Stimulated activated CD8-positive, alpha-beta memory T cell treated with anti-CD3 and anti-CD28 coated beads, Interleukin-12 subunit alpha, Interleukin-12 subunit beta, amount 100 ng/mL, for 24 hours (primary cell): ENCODE measurements at regions not wholly inside any gene's neighbourhood (a gene's known extent, or its start where the extent isn't known, plus 50 kb on each side); places are given as distances from the start of the nearest gene placed in this dataset.

Experiments used
- DNase-seq: peaks from one replicate; pipeline ENCODE4 v3.0.0-alpha.2; 2020; ENCODE audit errors: extremely low read depth

DNA sequence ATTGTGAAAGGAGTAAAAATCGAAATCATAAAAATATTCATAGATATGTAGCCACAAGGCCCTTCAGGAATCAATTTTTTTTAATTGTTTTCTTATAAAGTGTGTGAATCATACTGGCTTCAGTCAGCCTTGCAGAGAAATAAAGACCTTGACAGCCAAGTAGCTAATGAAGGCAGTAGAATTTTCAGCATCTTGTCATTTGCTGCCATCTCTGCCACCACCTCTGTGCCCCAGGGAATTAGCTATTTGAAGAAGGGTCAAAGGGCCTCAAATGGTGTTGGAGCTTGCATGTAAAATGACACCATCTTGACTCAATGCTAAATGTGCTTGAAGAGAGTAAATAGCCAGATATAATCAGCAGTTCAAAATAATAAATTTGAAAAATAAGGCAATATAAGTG lies 359.4 kb upstream of the DCN start:
- DNase-seq, result no peak

DNA sequence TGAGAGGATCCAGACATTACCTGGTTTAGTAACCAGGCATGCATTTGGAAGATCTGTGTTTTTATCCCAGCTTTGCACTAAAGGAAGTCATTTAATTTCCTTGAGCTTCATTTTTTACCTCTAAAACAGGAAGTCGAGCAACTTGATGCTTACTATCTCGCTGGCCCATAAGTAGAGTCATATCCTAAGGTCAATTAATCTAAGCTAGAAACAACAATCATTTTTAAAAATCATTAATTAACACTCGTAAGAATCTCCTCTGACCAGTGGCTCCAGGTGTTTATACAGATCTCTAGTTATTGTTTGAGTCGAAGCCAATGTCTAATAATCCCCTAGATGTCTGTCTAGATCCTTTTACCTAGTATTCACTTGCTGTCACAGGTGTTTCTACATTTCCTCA lies 355.8 kb upstream of the DCN start:
- DNase-seq, result no peak

DNA sequence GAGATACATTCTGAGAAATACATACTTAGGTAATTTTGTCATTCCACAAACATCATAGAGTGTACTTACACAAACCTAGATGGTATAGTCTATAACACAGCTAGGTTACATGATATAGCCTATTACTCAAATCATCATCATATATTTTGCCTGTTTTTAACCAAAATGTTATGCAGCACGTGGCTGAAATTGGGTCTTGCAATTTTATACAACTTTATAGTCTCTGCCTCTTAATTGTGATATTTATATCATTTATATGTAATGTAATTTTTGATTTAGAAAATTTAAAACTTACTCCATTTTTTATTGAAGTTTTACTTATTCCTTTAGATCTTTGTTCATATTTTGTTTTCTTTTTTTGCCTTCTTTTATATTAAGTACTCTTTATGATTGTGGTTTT lies 350.7 kb upstream of the DCN start:
- DNase-seq, result no peak

DNA sequence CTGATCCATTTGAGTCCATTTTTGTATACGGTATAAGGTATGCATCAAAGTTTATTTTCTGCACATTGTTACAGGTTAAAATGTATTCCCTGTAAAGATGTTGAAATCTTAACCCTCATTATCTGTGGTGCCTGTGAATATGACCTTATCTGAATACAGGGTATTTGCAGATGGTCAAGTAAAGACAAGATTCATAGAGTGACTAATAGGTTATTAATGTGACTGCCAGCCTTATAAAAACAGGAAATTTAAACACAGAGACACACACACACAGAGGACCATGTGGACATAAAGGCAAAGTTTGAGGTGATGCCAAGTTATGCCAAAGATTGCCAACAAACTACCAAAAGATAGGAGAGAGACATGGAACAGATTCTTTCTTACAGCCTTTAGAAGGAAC lies 347.2 kb upstream of the DCN start:
- DNase-seq, result no peak

DNA sequence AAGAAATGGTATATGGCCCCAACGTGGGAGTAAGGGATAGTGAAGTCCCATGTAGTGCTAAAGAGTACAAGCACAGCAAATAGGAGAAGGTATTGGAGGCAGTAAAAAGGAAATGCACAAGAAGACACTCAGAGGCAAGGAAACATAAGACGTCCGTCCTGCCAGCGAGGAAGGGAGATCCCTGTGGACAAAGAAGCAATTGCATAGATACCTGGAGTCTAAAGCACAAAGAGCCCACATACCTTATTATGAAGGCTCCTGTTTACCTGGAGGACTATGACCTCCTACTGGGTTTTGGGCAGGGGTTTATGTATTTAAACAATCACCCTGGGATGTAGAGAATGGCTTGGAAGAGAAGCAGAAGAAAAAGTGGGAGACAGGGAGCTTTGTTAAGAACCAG lies 341.2 kb upstream of the DCN start:
- no peak for DNase-seq

DNA sequence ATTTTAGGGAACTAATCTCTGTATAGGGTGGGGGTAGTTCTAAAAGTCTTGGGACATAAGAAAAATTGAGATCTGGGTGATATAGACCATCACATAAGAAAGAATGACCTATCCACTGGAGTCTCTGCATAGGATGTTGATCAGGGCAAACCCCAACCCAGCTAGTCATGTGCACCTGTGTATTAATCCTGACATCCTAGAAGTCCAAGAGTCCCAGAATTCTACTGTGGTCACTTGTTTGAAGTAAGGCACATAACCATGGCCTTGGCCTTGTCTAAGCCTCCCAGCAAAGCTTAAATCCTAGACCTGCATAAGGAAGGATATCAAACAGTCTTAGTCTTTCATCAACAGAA lies 334.1 kb upstream of the DCN start:
- DNase-seq, result no peak

DNA sequence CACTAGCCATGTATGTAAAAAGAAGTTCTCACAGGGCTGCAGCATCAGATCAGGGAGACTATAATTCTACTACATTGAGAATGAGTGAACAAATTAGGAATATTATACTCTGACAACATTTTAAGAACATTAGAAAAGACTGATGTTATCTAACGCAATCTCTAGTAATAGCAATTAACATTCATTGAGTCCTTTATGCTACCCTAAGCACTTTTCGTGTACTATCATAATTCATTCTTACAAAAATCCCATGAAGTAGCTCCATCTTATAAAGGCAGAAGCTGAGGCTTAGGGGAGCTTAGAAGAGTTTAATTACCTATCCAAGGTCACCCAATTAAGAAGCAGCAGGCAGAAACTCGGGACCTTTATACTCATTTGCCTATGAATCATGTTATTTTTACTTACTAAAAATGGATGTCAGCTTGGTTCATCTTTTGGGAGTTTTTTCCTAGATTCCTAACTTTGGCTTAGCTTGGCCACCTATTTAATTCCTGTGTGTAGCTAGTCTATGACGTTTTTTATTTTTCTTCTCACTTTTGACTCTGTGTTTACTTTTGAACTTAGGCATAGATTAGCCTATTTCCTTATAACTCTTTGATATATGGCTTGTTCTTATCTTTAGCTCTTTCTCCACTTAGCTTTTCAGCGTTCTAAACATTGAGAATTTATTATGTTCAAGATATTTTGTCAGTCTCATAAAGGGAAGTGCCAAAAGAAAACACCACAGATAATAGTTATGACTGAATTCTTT lies 333.5 kb upstream of the DCN start:
- no peak for DNase-seq

DNA sequence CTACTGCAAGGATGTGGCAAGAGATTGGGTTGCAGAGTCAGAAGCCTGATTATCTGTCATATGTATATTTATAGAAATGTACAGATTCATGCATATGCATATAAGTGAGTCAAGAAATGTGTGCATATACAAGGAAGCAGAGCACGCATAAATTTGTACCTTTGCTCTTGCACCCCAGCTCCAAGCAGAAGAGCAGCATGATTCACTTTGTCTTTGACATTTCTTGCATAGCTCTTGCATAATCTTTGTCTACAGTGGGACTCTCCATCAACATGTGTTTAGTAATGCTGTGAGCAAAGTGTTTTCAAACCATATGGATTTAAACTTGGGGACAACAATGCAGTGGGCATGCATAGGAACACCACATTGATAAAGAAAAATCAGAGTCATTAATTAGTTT lies 330.7 kb upstream of the DCN start:
- no peak for DNase-seq

DNA sequence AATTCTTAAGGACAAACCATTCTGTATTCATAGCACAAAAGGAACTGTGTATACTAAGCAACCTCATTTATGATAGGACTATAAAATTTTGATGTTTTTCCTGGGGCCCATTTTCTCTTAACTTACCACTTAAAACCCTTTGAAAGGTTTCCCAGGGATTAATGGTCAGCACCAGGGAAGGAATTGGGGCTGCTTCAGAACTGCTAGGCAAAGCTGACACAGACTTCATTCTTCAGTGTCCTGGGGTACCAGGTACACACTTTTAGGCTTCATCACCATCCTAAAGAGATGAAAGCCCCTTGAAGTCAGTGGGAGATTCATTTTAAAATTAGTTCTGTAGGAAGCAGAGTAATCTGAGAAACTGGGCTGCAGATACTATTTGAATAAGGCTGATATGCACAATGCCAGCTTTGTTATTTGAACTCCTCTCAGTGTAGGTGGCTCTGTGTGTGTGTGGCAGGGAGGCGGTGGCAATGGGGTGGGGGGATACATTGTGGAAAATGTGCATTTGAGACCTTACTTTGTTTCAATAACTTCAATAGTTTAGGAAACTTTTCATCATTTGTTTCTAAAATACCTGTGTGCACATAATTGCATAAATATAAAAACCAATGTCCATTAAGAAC lies 329.3 kb upstream of the DCN start:
- no peak for DNase-seq

DNA sequence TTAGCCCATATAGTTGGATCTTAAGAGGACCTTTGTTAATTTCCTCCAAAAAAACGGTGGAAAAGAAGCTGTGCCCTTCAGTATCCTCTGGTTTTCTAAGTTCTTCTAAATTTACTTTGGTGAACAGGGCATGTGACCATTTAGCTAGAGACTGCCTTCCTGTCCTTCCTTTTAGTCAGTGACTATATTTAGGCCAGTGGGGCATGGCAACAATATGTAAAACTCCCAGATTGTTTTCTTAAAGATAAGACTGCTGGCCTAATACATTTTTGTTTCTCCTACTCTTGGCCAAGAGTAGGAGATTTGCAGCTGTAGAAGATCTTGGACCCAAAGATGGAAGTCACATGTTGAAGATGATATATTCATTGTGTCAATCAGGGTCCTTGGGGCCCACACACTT lies 325.1 kb upstream of the DCN start:
- DNase-seq, result no peak

DNA sequence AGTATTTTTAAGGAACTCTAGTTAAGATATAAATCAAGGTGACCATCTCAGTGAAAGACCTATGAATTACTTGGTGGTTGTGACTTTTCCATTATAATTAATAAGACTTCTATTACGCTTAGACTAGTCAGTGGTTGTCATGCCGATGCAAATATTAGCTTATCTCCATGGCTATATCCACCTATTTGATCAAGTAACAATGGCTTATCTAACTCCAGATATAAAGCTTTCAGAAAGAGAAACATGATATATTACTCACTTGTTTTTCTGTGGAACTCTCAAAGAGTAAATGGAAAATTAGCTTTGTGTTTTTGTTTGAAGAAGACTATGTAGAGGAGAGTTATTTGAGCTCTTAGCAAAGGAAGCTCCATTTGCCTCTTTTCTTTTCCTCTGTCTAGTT lies 323.8 kb upstream of the DCN start:
- DNase-seq, result no peak

DNA sequence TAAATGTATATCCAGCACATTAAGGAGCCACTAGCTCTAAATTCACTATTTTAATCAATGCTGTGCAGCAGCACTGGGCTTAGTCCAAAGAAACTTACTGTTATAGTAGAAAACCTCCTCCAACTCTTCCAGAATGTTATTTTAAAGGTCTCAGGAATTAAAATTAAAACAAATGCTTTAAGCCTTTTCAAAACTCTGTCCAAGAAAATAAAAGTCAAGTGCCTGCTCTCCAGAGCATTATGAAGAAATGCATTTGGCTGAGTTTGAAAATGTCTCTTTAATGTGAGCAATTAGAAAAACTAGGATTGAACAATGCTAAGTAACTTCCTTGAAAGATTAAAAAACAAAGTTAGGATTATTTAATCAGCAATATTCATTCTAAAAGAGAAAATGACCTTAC lies 322.4 kb upstream of the DCN start:
- no peak for DNase-seq

DNA sequence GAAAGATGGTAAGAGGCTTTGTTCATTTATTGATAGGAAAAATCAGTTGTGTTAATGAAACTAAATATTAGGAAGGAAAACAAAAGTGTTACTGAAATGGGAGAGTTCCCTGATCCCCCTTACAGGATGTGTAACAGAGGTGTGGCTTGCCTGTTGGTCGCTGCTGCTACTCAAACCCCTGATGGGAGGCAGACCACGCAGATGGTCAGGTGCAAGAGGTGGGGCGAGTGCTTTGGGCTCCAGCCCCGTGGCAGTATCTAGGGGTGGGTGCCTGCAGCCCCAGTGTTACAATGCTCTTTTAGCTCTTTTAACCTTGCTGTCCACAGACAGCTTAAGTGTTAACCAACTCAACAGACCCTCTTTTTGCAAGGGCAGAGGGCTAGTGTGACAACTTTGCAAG lies 319.6 kb upstream of the DCN start:
- no peak for DNase-seq

DNA sequence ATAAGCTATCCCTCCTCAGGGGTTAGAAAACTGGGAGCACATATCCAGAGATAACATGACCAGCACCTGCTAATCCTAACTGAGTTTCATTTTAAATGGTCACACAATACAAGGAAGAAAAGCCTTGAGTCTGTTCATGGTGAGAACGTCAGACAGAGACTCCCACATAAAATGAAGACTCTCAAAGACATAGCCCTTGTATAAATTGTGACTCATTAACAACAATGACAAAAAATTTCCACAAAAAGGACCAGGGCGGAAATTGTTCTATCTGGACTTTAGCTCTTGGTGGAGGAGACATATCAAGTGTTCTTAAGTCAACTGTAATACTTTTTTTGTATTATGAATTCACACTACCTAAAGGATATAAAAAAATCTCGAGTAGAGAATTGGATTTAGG lies 313.7 kb upstream of the DCN start:
- no peak for DNase-seq

DNA sequence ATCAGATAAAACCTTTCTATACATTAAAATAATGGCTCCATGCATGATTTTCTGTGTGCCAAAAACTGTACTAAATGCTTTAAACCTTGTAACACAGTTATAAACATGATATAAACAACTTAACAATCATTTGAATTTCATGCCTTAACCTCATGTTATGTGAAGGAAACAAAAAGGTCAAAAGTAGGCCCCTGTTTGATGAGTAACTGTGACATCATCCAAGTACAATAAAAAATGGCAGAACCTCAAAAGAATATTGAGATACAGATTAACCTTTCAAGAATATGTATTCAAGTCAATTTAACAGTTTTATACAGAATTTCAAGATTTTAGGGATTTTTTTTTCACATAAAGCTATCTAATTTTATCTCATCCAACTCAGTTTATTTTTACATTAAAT lies 310.7 kb upstream of the DCN start:
- no peak for DNase-seq

DNA sequence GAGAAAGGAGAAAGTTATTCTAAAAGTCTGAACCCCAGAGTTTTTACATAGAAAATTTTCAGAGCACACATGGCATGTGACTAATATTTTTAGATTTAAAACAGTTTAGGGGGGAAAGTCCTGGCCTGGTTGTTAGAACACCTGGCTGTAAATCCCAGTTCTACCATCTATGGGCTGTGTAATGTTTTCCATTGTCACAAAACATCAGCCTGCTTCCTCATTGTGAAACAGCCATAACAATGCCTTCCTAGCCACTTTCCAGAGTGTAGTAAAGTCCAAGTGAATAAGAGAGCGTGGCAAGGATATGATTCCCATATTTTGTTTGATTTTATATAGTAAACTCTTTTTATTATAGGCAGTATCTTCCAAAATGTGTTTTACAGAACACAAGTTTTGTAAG lies 310.0 kb upstream of the DCN start:
- DNase-seq, result no peak

DNA sequence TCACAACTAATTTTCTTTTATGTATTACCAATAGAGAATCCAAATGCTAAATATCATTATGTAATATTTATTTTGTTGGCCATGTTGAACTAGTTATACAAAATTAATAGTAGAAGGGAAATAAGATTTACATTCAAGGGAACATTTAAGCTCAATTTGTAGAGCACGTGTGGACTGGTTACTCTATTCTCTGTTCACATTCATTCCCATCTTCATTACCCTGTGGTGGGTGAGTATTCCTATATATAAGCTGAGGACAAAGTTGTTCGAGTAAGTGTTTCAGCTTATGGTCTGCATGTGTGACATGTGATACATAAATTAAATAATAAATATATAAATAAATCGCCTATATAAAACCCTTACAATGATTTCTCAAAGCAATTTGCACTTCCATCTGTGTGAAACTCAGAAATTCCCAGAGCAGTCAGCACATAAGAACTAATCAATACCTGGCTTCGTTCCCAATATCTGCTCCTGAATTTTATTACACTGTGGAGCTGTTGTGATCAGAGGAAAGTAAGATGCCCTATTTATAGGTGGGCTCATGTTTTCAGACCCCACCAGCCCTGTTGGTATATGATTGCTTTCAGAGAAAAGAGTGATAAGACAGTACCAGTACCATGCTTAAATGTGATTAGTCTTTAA lies 308.2 kb upstream of the DCN start:
- no peak for DNase-seq

DNA sequence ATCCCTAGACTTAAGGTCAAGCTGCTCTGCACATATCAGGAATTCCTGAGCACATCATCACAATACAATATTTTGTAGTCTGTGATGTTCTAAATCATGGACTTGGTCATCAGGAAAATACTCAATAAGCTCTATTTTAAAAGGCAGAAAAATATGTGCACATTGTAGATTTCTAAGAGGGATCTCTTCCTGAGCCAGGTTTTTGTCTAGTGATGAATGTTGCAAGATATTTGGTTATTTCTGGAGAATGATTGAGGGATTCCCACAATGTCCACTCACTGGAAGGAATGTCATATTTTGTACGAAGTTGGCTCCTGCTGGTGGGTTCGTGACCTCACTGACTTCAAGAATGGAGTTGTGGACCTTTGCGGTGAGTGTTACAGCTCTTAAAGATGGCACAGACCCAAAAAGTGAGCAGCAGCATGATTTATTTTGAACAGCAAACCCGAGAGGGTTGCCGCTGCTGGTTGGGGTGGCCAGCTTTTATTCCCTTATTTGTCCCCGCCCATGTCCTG lies 300.9 kb upstream of the DCN start:
- DNase-seq, result no peak

DNA sequence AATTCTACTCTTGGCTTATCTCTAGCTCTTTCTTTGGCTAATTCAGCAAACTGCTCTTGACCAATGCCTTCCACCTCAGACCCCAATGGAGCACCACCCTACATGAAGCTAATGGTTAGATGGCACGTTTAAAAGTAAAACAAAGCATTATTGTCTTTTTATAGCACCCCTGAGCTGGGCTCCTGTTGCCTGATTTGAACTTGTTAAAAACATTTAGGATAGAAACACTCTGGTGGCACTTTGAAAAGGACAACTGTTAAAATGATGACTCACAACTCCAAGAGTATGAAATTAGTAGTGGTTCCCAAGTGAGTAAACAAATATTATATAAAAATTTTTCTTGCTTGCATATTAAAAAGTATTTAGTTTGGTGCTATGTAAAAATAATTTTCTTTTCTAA lies 299.6 kb upstream of the DCN start:
- DNase-seq, result no peak

DNA sequence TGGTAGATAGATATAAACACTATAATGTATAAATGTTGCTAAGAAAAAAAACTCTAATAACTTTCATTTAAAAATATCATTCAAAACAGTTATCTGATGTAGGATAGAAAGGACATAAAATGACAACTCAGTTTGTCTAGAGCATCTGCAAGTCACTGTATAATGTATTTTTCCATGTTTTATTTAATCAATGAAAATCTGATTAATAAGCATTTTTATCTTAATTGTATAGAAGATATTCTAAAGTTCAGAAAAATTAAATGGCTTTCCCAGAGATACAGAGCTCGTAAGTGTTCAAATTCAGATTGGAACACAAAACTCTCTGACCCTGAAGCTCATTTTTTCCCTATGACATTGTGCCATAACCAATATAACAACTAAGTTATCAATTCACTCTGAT lies 295.9 kb upstream of the DCN start:
- no peak for DNase-seq

DNA sequence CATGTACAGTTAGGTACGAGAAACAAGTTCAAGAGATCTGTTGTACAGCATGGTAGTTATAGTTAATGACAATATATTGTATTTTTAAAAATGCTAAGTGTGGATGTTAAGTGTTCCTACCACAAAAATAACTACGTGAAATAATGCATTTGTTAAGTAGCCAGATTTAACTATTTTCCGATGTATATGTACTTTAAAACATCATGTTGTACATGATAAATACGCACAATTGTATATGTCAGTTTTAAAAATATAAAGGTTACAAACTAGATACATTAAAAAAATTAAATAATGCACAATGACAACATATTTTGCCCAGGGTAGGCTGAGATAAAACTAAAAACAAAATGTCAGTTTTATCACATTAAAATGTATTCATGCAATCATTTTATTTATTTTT lies 285.1 kb upstream of the DCN start:
- no peak for DNase-seq

DNA sequence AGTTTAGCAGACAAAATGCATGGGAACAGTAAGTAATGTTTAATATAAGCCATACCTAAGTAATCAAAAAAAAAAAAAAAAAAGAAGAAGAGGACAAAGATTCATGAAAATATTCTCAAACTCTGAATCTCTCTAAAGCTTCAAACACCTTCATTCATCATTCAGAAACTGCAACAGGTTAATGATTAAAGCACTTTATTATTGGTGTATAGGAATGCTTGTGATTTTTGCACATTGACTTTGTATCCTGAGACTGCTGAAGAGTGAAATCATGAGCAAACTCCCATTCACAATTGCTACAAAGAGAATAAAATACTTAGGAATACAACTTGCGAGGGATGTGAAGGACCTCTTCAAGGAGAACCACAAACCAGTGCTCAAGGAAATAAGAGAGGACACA lies 278.4 kb upstream of the DCN start:
- DNase-seq, result no peak

DNA sequence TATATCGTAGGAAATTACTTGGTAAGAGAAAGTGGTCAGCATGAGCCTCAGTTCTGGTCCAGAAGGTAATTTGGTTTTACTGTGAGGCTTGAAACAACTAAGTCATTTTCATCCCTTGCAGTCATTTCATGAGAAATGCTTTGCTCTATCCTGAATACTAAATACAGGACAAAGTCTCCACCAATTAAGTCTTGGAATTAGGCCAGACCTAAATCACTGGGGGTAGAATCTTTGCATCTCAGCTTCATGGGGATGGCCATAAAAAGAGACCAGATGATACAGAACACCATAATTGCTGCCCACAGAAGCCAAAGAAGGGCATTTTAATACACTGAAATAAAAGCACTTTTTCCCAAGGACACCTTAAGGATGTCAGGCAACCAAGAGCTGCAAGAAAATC lies 277.9 kb upstream of the DCN start:
- DNase-seq, result no peak
